H9 (cell line): ENCODE measurements at regions not wholly inside any gene's neighbourhood (a gene's known extent, or its start where the extent isn't known, plus 50 kb on each side); places are given as distances from the start of the nearest gene placed in this dataset.

Experiments
- DNase-seq: peaks from one replicate; pipeline ENCODE4 v3.0.0-alpha.2; 2017
- H2AFZ ChIP-seq: one replicate; pipeline ENCODE4 v1.6.1; 2013; ENCODE audit warnings: mild to moderate bottlenecking, low read length, control low read depth, moderate library complexity
- H2AK5ac ChIP-seq: 2 replicates; pipeline ENCODE4 v1.6.1; 2013; ENCODE audit warnings: low read length, control low read depth, mixed read lengths; ENCODE audit not compliant: insufficient read length
- H2BK120ac ChIP-seq: one replicate; pipeline ENCODE4 v1.6.1; 2013; ENCODE audit warnings: low read depth, mild to moderate bottlenecking, low read length, control low read depth, inconsistent platforms; ENCODE audit not compliant: poor library complexity, severe bottlenecking
- H2BK12ac ChIP-seq: 2 replicates; pipeline ENCODE4 v1.6.1; 2013; ENCODE audit warnings: low read length, control low read depth, mixed read lengths, low read depth; ENCODE audit not compliant: insufficient read length
- H2BK15ac ChIP-seq: 2 replicates; pipeline ENCODE4 v1.6.1; 2013; ENCODE audit warnings: low read depth, low read length, control low read depth
- H2BK20ac ChIP-seq: one replicate; pipeline ENCODE4 v1.6.1; 2013; ENCODE audit warnings: low read depth, mild to moderate bottlenecking, low read length, control low read depth, inconsistent platforms; ENCODE audit not compliant: poor library complexity, severe bottlenecking
- H2BK5ac ChIP-seq: 2 replicates; pipeline ENCODE4 v1.6.1; 2013; ENCODE audit warnings: low read length, control low read depth, mixed read lengths; ENCODE audit not compliant: insufficient read length
- H3K14ac ChIP-seq: 2 replicates; pipeline ENCODE4 v1.6.1; 2013; ENCODE audit warnings: low read length, control low read depth; ENCODE audit not compliant: insufficient read depth
- H3K18ac ChIP-seq: 2 replicates; pipeline ENCODE4 v1.6.1; 2013; ENCODE audit warnings: low read depth, mild to moderate bottlenecking, mixed read lengths, low read length, control low read depth; ENCODE audit not compliant: insufficient read length
- H3K23ac ChIP-seq: 2 replicates; pipeline ENCODE4 v1.6.1; 2013; ENCODE audit warnings: low read length, control low read depth, mixed read lengths, low read depth; ENCODE audit not compliant: insufficient read length
- H3K23me2 ChIP-seq: 2 replicates; pipeline ENCODE4 v1.6.1; 2013; ENCODE audit warnings: low read depth, mild to moderate bottlenecking, mixed read lengths, low read length, control low read depth; ENCODE audit not compliant: insufficient read length, poor library complexity, severe bottlenecking
- H3K27ac ChIP-seq: 2 replicates; pipeline ENCODE4 v1.5.1; 2013; ENCODE audit warnings: low read length, control low read depth, mixed read lengths, low read depth; ENCODE audit not compliant: insufficient read length
- H3K27me3 ChIP-seq: 2 replicates; pipeline ENCODE4 v1.6.1; 2013; ENCODE audit warnings: low read length, control low read depth, inconsistent platforms; ENCODE audit not compliant: insufficient read depth
- H3K4ac ChIP-seq: 2 replicates; pipeline ENCODE4 v1.6.1; 2013; ENCODE audit warnings: low read depth, mild to moderate bottlenecking, control low read depth, inconsistent platforms, low read length, moderate library complexity
- H3K4me1 ChIP-seq: 2 replicates; pipeline ENCODE4 v1.6.1; 2013; ENCODE audit warnings: low read length, control low read depth, inconsistent platforms; ENCODE audit not compliant: insufficient read depth
- H3K4me2 ChIP-seq: 2 replicates; pipeline ENCODE4 v1.6.1; 2013; ENCODE audit warnings: low read length, control low read depth, mixed read lengths; ENCODE audit not compliant: insufficient read length, insufficient read depth
- H3K56ac ChIP-seq: 2 replicates; pipeline ENCODE4 v1.6.1; 2013; ENCODE audit warnings: low read depth, mild to moderate bottlenecking, mixed read lengths, low read length, control low read depth; ENCODE audit not compliant: insufficient read length
- H3K79me1 ChIP-seq: 2 replicates; pipeline ENCODE4 v1.6.1; 2013; ENCODE audit warnings: low read depth, mild to moderate bottlenecking, moderate library complexity, low read length, control low read depth, inconsistent platforms; ENCODE audit not compliant: insufficient read depth, poor library complexity, severe bottlenecking
- H3K79me2 ChIP-seq: 2 replicates; pipeline ENCODE4 v1.6.1; 2013; ENCODE audit warnings: low read length, control low read depth, inconsistent platforms; ENCODE audit not compliant: insufficient read depth
- H3K9ac ChIP-seq: 2 replicates; pipeline ENCODE4 v1.6.1; 2013; ENCODE audit warnings: low read length, control low read depth, mixed read lengths; ENCODE audit not compliant: insufficient read length; ENCODE audit errors: extremely low read depth
- H3K9me3 ChIP-seq: one replicate; pipeline ENCODE4 v1.6.1; 2013; ENCODE audit warnings: low read depth, low read length, inconsistent platforms; ENCODE audit not compliant: control insufficient read depth
- H3T11ph ChIP-seq: one replicate; pipeline ENCODE4 v1.6.1; 2013; ENCODE audit warnings: mild to moderate bottlenecking, low read length, control low read depth, inconsistent platforms
- H4K20me1 ChIP-seq: one replicate; pipeline ENCODE4 v1.6.1; 2013; ENCODE audit not compliant: control insufficient read depth, insufficient read length, insufficient read depth
- H4K5ac ChIP-seq: 2 replicates; pipeline ENCODE4 v1.6.1; 2013; ENCODE audit warnings: low read depth, mild to moderate bottlenecking, mixed read lengths, low read length, control low read depth; ENCODE audit not compliant: insufficient read length
- H4K8ac ChIP-seq: replicated peaks from 2 replicates; pipeline ENCODE4 v1.6.1; 2013; ENCODE audit warnings: low read length, control low read depth, mixed read lengths, low read depth; ENCODE audit not compliant: insufficient read length
- H4K91ac ChIP-seq: 2 replicates; pipeline ENCODE4 v1.6.1; 2013; ENCODE audit warnings: low read depth, mild to moderate bottlenecking, moderate library complexity, mixed read lengths, low read length, control low read depth; ENCODE audit not compliant: insufficient read length
- H3K27ac Mint-ChIP-seq, 3 experiments: 2 replicates in 2 of 3; 3 replicates in 1 of 3; pipeline ENCODE4 v1.8.0; 2020 to 2021; ENCODE audit warnings: mixed read lengths in 3 of 3, mild to moderate bottlenecking in 1 of 3, moderate library complexity in 1 of 3
- H3K27me3 Mint-ChIP-seq: 2 replicates; pipeline ENCODE4 v1.8.0; 2021; ENCODE audit warnings: low read depth, mild to moderate bottlenecking, moderate library complexity, mixed read lengths
- H3K36me3 Mint-ChIP-seq, 3 experiments: 2 replicates in 2 of 3; 3 replicates in 1 of 3; pipeline ENCODE4 v1.8.0; 2020 to 2021; ENCODE audit warnings: low read depth in 3 of 3, mixed read lengths in 3 of 3; ENCODE audit not compliant: insufficient read depth in 1 of 3
- H3K4me1 Mint-ChIP-seq, 2 experiments: 2 replicates each; pipeline ENCODE4 v1.8.0; 2020; ENCODE audit warnings: mixed read lengths in 2 of 2
- H3K4me3 Mint-ChIP-seq, 2 experiments: 2 replicates in 1 of 2; 3 replicates in 1 of 2; pipeline ENCODE4 v1.8.0; 2020 to 2021; ENCODE audit warnings: mild to moderate bottlenecking in 2 of 2, mixed read lengths in 2 of 2, moderate library complexity in 1 of 2
- H3K9me3 Mint-ChIP-seq, 2 experiments: 2 replicates in 1 of 2; 3 replicates in 1 of 2; pipeline ENCODE4 v1.8.0; 2020; ENCODE audit warnings: mild to moderate bottlenecking in 2 of 2, mixed read lengths in 2 of 2, moderate library complexity in 1 of 2
- CTCF ChIP-seq: fragments of 200-600 bp; sonication (generic); conservative IDR thresholded peaks from 3 replicates; pipeline ENCODE4 v1.8.0; 2021; ENCODE audit warnings: antibody characterized with exemption, mild to moderate bottlenecking
- WGBS: extraction: QIAGEN DNeasy Blood & Tissue Kit; methylation state at CpG from one replicate; pipeline ENCODE4 v1.1.7; 2013; ENCODE audit warnings: missing lambda C conversion rate, low lambda C conversion rate, mixed read lengths; ENCODE audit not compliant: insufficient read length; ENCODE audit errors: extremely low coverage; 5-methylcytosine and 5-hydroxymethylcytosine counted together

- Histone ChIP-seq H2BK20ac (no peak overlapping the region), H3K18ac (no peak overlapping the region), H3K4ac (no peak overlapping the region), H3K79me2 (no peaks in the 10 kb centered on the region), H3T11ph (no peak overlapping the region), H3K27me3 (no peaks in the 10 kb centered on the region; the same call in 1 of the 2 replicates), H2BK12ac (no peak overlapping the region), H2BK120ac (no peak overlapping the region), H3K27ac (no peak overlapping the region), H3K4me1 (no peaks in the 10 kb centered on the region), H3K23ac (no peak overlapping the region), H4K8ac (no peak overlapping the region), H2AFZ (no peak overlapping the region), H2BK15ac (no peak overlapping the region), H4K5ac (no peak overlapping the region), H3K79me1 (no peaks in the 10 kb centered on the region), H3K14ac (no peak overlapping the region), H3K9ac (no peak overlapping the region), H2BK5ac (no peak overlapping the region), H2AK5ac (no peak overlapping the region), H4K91ac (no peak overlapping the region), H3K4me2 (no peak overlapping the region), H3K23me2 (no peaks in the 10 kb centered on the region), H3K9me3 (no peaks in the 10 kb centered on the region), H4K20me1 (no peaks in the 10 kb centered on the region), H3K56ac (no peak overlapping the region)
- no peaks in the 10 kb centered on the region for H3K27me3 Mint-ChIP-seq
- TF ChIP-seq CTCF = no peak
- no peak for DNase-seq
- H3K4me1 Mint-ChIP-seq = peaks cover 0 to 13% of the 10 kb centered on the region in 2 experiments; a peak in 2 of 4 replicates
- H3K9me3 Mint-ChIP-seq = peaks cover 0 to 3% of the 10 kb centered on the region in 2 experiments; a peak in 1 of 5 replicates
- no CpG with 5 or more reads among the region's 27 CpGs for WGBS
- no peak overlapping the region for H3K27ac Mint-ChIP-seq
- H3K36me3 Mint-ChIP-seq = no peaks in the 10 kb centered on the region; a peak in 1 of 7 replicates
- H3K4me3 Mint-ChIP-seq = no peak overlapping the region
Observed at GRCh38 chr12:115570069-115570777, 707.3 kb downstream of the MED13L start.
